Activated B cell treated with CpG ODN at 0.5 μM for 24 hours (primary cell): ENCODE measurements at regions not wholly inside any gene's neighbourhood (a gene's known extent, or its start where the extent isn't known, plus 50 kb on each side); places are given as distances from the start of the nearest gene placed in this dataset.

Source experiments
- ATAC-seq: fragments of 200-7000 bp; cut with Tn5 transposase; one replicate; pipeline ENCODE4 v1.10.0; 2021; ENCODE audit warnings: low read depth, mild to moderate bottlenecking, moderate library complexity
- CTCF ChIA-PET: fragments of 350-600 bp; sonication (Branson Sonifier 250); formaldehyde crosslinking; loops from one replicate; lab custom pipeline; 2021; ENCODE audit warnings: antibody characterized with exemption; lab: Charles Lee
- POLR2A ChIA-PET: fragments of 350-600 bp; sonication (Branson Sonifier 250); formaldehyde crosslinking; loops from one replicate; lab custom pipeline; 2021; ENCODE audit warnings: antibody characterized with exemption; lab: Charles Lee
- DNase-seq: peaks from one replicate; pipeline ENCODE4 v3.0.0; 2022
- H3K27ac Mint-ChIP-seq: one replicate; pipeline ENCODE4 v1.8.0; 2020; ENCODE audit warnings: mixed read lengths
- H3K27me3 Mint-ChIP-seq: one replicate; pipeline ENCODE4 v1.8.0; 2021; ENCODE audit warnings: mixed read lengths
- H3K36me3 Mint-ChIP-seq: one replicate; pipeline ENCODE4 v1.8.0; 2021; ENCODE audit warnings: low read depth, mixed read lengths
- H3K4me1 Mint-ChIP-seq: one replicate; pipeline ENCODE4 v1.8.0; 2021; ENCODE audit warnings: mixed read lengths
- H3K4me3 Mint-ChIP-seq: one replicate; pipeline ENCODE4 v1.8.0; 2020; ENCODE audit warnings: mild to moderate bottlenecking, mixed read lengths
- H3K9me3 Mint-ChIP-seq: one replicate; pipeline ENCODE4 v1.8.0; 2020; ENCODE audit warnings: mixed read lengths
- CTCF ChIP-seq: fragments of 200-600 bp; IDR thresholded peaks from one replicate; pipeline ENCODE4 v1.8.0; 2022; ENCODE audit warnings: antibody characterized with exemption, mild to moderate bottlenecking
- intact Hi-C: fragments of 100-400 bp; cut with micrococcal nuclease; formaldehyde crosslinking; loops from one replicate; pipeline ENCODE4 v1.15.1; 2024

GRCh38 chr22:27621486-27622070, 180.0 kb downstream of the MN1 start:
- Mint-ChIP-seq H3K4me3 (no peak overlapping the region), H3K36me3 (no peaks in the 10 kb centered on the region), H3K27me3 (no peaks in the 10 kb centered on the region), H3K9me3 (no peaks in the 10 kb centered on the region), H3K4me1 (no peaks in the 10 kb centered on the region), H3K27ac (no peak overlapping the region)
- TF ChIP-seq CTCF: no peak
- intact Hi-C loops: no loop called here
- POLR2A ChIA-PET: no interaction called here
- CTCF ChIA-PET: no interaction called here
- DNase-seq (no peak), ATAC-seq (no peak)

- no peaks in the 10 kb centered on the region for H3K36me3 Mint-ChIP-seq
- H3K27me3 Mint-ChIP-seq: no peaks in the 10 kb centered on the region
- DNase-seq: no peak
- H3K27ac Mint-ChIP-seq: no peak overlapping the region
- H3K9me3 Mint-ChIP-seq: no peaks in the 10 kb centered on the region
- no peak overlapping the region for H3K4me3 Mint-ChIP-seq
- POLR2A ChIA-PET: no interaction called here
- no peak for ATAC-seq
- H3K4me1 Mint-ChIP-seq: no peaks in the 10 kb centered on the region
- no peak for TF ChIP-seq CTCF
- intact Hi-C loops: no loop called here
- CTCF ChIA-PET: no interaction called here
These were observed 177.5 kb downstream of the MN1 start for GRCh38 chr22:27624042-27624441.

GRCh38 chr22:27624705-27625104, 176.9 kb downstream of the MN1 start:
- ChIA-PET CTCF (no interaction called here), POLR2A (no interaction called here)
- H3K27ac Mint-ChIP-seq: no peak overlapping the region
- no peaks in the 10 kb centered on the region for H3K27me3 Mint-ChIP-seq
- intact Hi-C loops: no loop called here
- H3K9me3 Mint-ChIP-seq: no peaks in the 10 kb centered on the region
- no peak overlapping the region for H3K4me3 Mint-ChIP-seq
- ATAC-seq (no peak), DNase-seq (no peak)
- no peak for TF ChIP-seq CTCF
- no peaks in the 10 kb centered on the region for H3K4me1 Mint-ChIP-seq
- no peaks in the 10 kb centered on the region for H3K36me3 Mint-ChIP-seq

- CTCF ChIA-PET: no interaction called here
These were observed 175.5 kb downstream of the MN1 start for GRCh38 chr22:27625769-27626674.

More at GRCh38 chr22:27625769-27626674, 175.5 kb downstream of the MN1 start:
- ATAC-seq (no peak), DNase-seq (no peak)
- POLR2A ChIA-PET: no interaction called here
- Mint-ChIP-seq H3K27ac (no peak overlapping the region), H3K36me3 (no peaks in the 10 kb centered on the region), H3K27me3 (no peaks in the 10 kb centered on the region), H3K9me3 (no peaks in the 10 kb centered on the region), H3K4me1 (no peaks in the 10 kb centered on the region), H3K4me3 (no peak overlapping the region)
- intact Hi-C loops: no loop called here
- TF ChIP-seq CTCF: no peak
